ENCODE measurements at regions not wholly inside any gene's neighbourhood (a gene's known extent, or its start where the extent isn't known, plus 50 kb on each side); places are given as distances from the start of the nearest gene placed in this dataset.

DNA sequence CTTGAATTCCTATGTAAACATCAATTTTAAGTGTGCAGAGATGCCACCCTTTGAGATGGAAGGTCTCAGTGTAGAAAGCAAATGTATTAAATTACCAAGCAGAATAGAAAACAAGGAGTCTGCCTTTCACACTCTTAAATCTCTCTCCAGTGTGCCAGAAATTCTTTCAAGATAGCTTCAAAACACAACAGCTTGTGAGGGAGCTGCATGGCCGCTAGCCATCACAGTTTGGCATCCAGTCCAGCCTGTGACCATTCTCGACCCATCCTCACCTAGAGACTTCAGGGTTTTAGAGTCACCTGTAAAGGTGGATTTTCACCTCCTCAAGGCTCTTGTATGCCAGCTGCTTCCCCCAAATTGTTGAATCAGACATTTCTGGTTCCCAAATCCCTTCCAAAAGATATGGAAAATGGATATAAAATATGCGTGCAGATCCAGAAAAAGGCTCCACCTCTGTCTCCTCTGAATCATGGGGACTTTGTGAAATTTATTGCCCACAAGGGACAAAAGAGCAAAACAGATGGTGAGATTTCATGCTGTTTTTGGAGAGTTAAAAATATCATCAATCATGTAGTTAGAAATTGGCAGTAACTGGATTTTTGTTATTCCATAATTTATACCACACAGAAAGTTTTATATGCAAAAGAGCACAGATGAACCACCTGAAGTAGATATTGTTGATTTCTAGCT is 114.2 kb upstream of the THRB start:
- DNase-seq (no peak), ATAC-seq (no peak)
- H3K36me3 ChIP-seq (replicated peaks in 1 of 2; ENCODE audit: insufficient read depth in 1 of 2, low read depth in 2 of 2) = no peaks in the 10 kb centered on the region
- H3K9me3 ChIP-seq = no peaks in the 10 kb centered on the region
- no peak overlapping the region for H3K27ac ChIP-seq
- H3K4me3 ChIP-seq = no peak overlapping the region
- TF ChIP-seq, protein P1, sequence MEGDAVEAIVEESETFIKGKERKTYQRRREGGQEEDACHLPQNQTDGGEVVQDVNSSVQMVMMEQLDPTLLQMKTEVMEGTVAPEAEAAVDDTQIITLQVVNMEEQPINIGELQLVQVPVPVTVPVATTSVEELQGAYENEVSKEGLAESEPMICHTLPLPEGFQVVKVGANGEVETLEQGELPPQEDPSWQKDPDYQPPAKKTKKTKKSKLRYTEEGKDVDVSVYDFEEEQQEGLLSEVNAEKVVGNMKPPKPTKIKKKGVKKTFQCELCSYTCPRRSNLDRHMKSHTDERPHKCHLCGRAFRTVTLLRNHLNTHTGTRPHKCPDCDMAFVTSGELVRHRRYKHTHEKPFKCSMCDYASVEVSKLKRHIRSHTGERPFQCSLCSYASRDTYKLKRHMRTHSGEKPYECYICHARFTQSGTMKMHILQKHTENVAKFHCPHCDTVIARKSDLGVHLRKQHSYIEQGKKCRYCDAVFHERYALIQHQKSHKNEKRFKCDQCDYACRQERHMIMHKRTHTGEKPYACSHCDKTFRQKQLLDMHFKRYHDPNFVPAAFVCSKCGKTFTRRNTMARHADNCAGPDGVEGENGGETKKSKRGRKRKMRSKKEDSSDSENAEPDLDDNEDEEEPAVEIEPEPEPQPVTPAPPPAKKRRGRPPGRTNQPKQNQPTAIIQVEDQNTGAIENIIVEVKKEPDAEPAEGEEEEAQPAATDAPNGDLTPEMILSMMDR (IDR thresholded peaks at IDR 0.05) = no peak
- no peak for TF ChIP-seq POLR2A (IDR thresholded peaks at IDR 0.05)
- peaks cover 9% of the 10 kb centered on the region for H3K4me1 ChIP-seq
- no peaks in the 10 kb centered on the region for H3K27me3 ChIP-seq
- WGBS, 2 donors = 90 to 93% methylated on average over 3 of the region's 3 CpGs
- intact Hi-C loops (cut with DNase I) = no loop called here

DNA sequence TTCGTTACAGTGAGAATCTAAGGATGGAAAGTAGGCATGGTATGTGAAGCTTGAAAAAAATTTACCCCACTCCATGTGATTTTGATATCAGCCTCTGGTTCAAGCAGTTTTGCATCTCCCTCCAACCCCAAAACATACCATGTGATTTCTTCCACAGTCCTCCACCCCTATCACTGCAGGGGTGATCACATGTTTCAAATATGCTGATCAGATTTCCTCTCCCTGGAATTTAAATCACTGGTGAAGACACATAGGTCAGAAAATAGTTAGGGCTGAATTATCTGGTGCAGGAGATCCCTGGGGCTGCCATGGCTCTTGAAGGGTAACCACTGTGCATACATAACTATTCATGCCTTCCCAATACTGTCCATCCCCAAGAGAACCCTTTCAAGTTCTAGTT is 119.7 kb upstream of the THRB start:
- 89 to 91% methylated on average over 1 of the region's 1 CpG for WGBS, 2 donors
- intact Hi-C loops (cut with DNase I) = no loop called here
- ATAC-seq (no peak), DNase-seq (no peak)
- Histone ChIP-seq H3K4me1 (peaks cover 7% of the 10 kb centered on the region), H3K27ac (no peak overlapping the region), H3K9me3 (no peaks in the 10 kb centered on the region), H3K27me3 (no peaks in the 10 kb centered on the region), H3K4me3 (no peak overlapping the region), H3K36me3 (replicated peaks in 1 of 2; ENCODE audit: insufficient read depth in 1 of 2, low read depth in 2 of 2) (no peaks in the 10 kb centered on the region)
- TF ChIP-seq, protein P1 (IDR thresholded peaks at IDR 0.05) = no peak
- TF ChIP-seq POLR2A (IDR thresholded peaks at IDR 0.05) = no peak

DNA sequence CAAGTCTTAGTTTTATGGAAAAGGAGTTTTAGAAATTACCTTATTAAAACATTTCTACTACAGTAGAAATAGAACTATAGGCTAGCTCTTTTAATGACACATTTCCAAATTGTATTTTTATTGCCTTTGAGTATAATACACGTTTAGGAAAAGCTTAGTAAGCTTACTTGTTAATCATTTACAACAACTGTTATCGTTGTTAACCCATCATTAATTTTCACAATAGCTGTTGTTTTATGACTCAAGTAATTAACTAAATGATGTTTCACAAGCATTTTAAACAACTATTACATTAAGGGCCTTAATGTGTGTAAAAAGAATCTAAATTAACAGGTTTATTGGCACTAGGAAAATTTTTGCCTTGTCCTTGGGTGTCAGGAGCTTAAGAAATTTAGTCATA is 120.5 kb upstream of the THRB start:
- Histone ChIP-seq H3K27ac (no peak overlapping the region), H3K4me3 (no peak overlapping the region), H3K9me3 (no peaks in the 10 kb centered on the region), H3K27me3 (no peaks in the 10 kb centered on the region), H3K4me1 (peaks cover 7% of the 10 kb centered on the region), H3K36me3 (replicated peaks in 1 of 2; ENCODE audit: insufficient read depth in 1 of 2, low read depth in 2 of 2) (no peaks in the 10 kb centered on the region)
- DNase-seq (no peak), ATAC-seq (no peak)
- intact Hi-C loops (cut with DNase I) = no loop called here
- 17 to 19% methylated on average over 2 of the region's 2 CpGs for WGBS, 2 donors
- TF ChIP-seq POLR2A (IDR thresholded peaks at IDR 0.05) = no peak
- TF ChIP-seq, protein P1 (IDR thresholded peaks at IDR 0.05) = no peak

DNA sequence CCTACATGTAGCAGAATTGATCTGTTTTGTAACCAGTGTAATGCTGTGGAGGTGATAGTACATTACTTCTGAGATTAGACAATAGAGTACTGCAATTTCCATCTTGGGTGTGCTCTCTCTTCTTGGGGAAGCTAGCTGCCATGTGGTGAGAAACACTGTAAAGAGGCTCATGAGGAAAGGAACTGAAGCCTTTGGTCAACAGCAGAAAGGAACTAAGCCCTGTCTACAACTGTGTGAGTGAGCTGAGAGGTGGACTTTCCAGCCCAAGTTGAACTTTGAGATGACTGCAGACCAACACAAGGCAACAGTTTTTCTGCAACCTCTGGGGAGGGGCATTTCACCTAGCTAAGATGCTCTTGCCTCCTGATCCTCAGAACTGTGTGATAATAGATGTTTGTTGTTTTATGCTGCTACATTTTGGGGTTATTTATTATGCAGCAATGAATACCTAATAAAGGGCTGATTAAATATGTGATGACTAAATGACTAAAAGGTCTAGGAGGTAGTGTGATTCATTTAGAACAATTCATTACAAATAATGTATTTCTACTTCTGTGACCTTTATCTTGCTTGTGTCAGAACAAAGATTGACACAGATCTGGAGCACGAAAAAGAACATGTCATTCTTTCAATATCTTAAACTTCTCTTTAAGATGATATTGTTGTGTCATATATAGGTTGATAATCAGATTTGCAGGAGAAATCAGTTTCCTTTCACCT is 121.6 kb upstream of the THRB start:
- no peak for TF ChIP-seq POLR2A (IDR thresholded peaks at IDR 0.05)
- TF ChIP-seq, protein P1 (IDR thresholded peaks at IDR 0.05) = no peak
- peaks cover 7% of the 10 kb centered on the region for H3K4me1 ChIP-seq
- intact Hi-C loops (cut with DNase I) = no loop called here
- DNase-seq (no peak), ATAC-seq (no peak)
- no peak overlapping the region for H3K27ac ChIP-seq
- H3K36me3 ChIP-seq (replicated peaks in 1 of 2; ENCODE audit: insufficient read depth in 1 of 2, low read depth in 2 of 2) = no peaks in the 10 kb centered on the region
- no peaks in the 10 kb centered on the region for H3K9me3 ChIP-seq
- no peak overlapping the region for H3K4me3 ChIP-seq
- no peaks in the 10 kb centered on the region for H3K27me3 ChIP-seq
- 70 to 85% methylated on average over 1 of the region's 1 CpG for WGBS, 2 donors
